Erythroblast (primary cell): ENCODE measurements at regions not wholly inside any gene's neighbourhood (a gene's known extent, or its start where the extent isn't known, plus 50 kb on each side); places are given as distances from the start of the nearest gene placed in this dataset.
"Not testable (repeated sequence)": the region's sequence is repeated elsewhere in the genome, so short reads cannot be mapped to it uniquely, and the experiment has no call there.

Source experiments
- DNase-seq, 2 experiments: peaks; one replicate each; lab custom pipeline; 2025; lab: John Stamatoyannopoulos, UW
- GATA1 ChIP-seq: IDR thresholded peaks from 2 replicates; pipeline ENCODE4 v1.6.1; 2011; ENCODE audit warnings: low read depth, mild to moderate bottlenecking, control low read depth, low read length, moderate library complexity
- POLR2A ChIP-seq: IDR thresholded peaks from 2 replicates; pipeline ENCODE4 v1.6.1; 2011; ENCODE audit warnings: mild to moderate bottlenecking, low read length

GRCh38 chr1:188584119-188584518 lies 1755.4 kb downstream of the PLA2G4A start:
- no peak for TF ChIP-seq GATA1
- TF ChIP-seq POLR2A = no peak
- DNase-seq = no peak

GRCh38 chr1:188590641-188591040 lies 1761.9 kb downstream of the PLA2G4A start:
- DNase-seq = no peak
- TF ChIP-seq GATA1 (no peak), POLR2A (no peak)

GRCh38 chr1:188594542-188595235 lies 1765.9 kb downstream of the PLA2G4A start:
- no peak for DNase-seq
- TF ChIP-seq GATA1 (no peak), POLR2A (no peak)

GRCh38 chr1:188599313-188599712 lies 1770.6 kb downstream of the PLA2G4A start:
- no peak for TF ChIP-seq GATA1
- no peak for TF ChIP-seq POLR2A
- no peak for DNase-seq

- DNase-seq = no peak
- TF ChIP-seq POLR2A (no peak), GATA1 (no peak)
Measured at GRCh38 chr1:188611432-188611831, 1782.7 kb downstream of the PLA2G4A start.

GRCh38 chr1:188615321-188615720 lies 1786.6 kb downstream of the PLA2G4A start:
- TF ChIP-seq GATA1 (no peak), POLR2A (no peak)
- no peak for DNase-seq

GRCh38 chr1:188620236-188620635 lies 1791.5 kb downstream of the PLA2G4A start:
- DNase-seq = no peak
- TF ChIP-seq POLR2A (no peak), GATA1 (no peak)

GRCh38 chr1:188641566-188642211 lies 1812.9 kb downstream of the PLA2G4A start:
- no peak for DNase-seq
- TF ChIP-seq POLR2A = no peak
- no peak for TF ChIP-seq GATA1

GRCh38 chr1:188642704-188643103 lies 1814.0 kb downstream of the PLA2G4A start:
- no peak for TF ChIP-seq POLR2A
- TF ChIP-seq GATA1 = no peak
- DNase-seq = no peak

GRCh38 chr1:188652678-188653077 lies 1823.9 kb downstream of the PLA2G4A start:
- no peak for TF ChIP-seq GATA1
- DNase-seq = no peak

GRCh38 chr1:188655966-188656365 lies 1821.7 kb downstream of the BRINP3 start:
- DNase-seq = not testable (repeated sequence)

- DNase-seq = no peak
- no peak for TF ChIP-seq POLR2A
- TF ChIP-seq GATA1 = no peak
Measured at GRCh38 chr1:188660572-188660971, 1817.1 kb downstream of the BRINP3 start.

- TF ChIP-seq GATA1 (no peak), POLR2A (no peak)
- no peak for DNase-seq
Measured at GRCh38 chr1:188665477-188665876, 1812.2 kb downstream of the BRINP3 start.

- DNase-seq = no peak
- TF ChIP-seq POLR2A (no peak), GATA1 (no peak)
Measured at GRCh38 chr1:188668083-188668482, 1809.6 kb downstream of the BRINP3 start.

- DNase-seq = no peak
- TF ChIP-seq GATA1 (no peak), POLR2A (no peak)
Measured at GRCh38 chr1:188669728-188670382, 1807.8 kb downstream of the BRINP3 start.

- DNase-seq = no peak
- TF ChIP-seq GATA1 (no peak), POLR2A (no peak)
Measured at GRCh38 chr1:188670837-188671236, 1806.8 kb downstream of the BRINP3 start.
